ENCODE measurements at regions not wholly inside any gene's neighbourhood (a gene's known extent, or its start where the extent isn't known, plus 50 kb on each side); places are given as distances from the start of the nearest gene placed in this dataset.
"Not testable (repeated sequence)": the region's sequence is repeated elsewhere in the genome, so short reads cannot be mapped to it uniquely, and the experiment has no call there.

- no peak for DNase-seq (ENCODE audit: low spot score in 2 of 2, unreplicated experiment in 2 of 2)
- no peak for TF ChIP-seq CTCF (IDR thresholded peaks at IDR 0.05; ENCODE audit: unreplicated experiment)
- Mint-ChIP-seq H3K9me3 (peaks cover 18% of the 10 kb centered on the region), H3K27ac (no peak overlapping the region), H3K4me3 (no peak overlapping the region), H3K27me3 (ENCODE audit: low read depth) (no peaks in the 10 kb centered on the region), H3K4me1 (no peaks in the 10 kb centered on the region), H3K36me3 (no peaks in the 10 kb centered on the region)
These were observed 70.1 kb downstream of the FBXO4 start for GRCh38 chr5:41995193-41995592.

- H3K36me3 Mint-ChIP-seq: no peaks in the 10 kb centered on the region
- H3K27ac Mint-ChIP-seq: no peak overlapping the region
- H3K27me3 Mint-ChIP-seq (ENCODE audit: low read depth): no peaks in the 10 kb centered on the region
- no peak overlapping the region for H3K4me3 Mint-ChIP-seq
- DNase-seq (ENCODE audit: low spot score in 2 of 2, unreplicated experiment in 2 of 2): no peak
- H3K9me3 Mint-ChIP-seq: peaks cover 14% of the 10 kb centered on the region
- H3K4me1 Mint-ChIP-seq: peaks cover 2% of the 10 kb centered on the region
- TF ChIP-seq CTCF (IDR thresholded peaks at IDR 0.05; ENCODE audit: unreplicated experiment): no peak
These were observed 76.6 kb downstream of the FBXO4 start for GRCh38 chr5:42001673-42002072.

- not testable (repeated sequence) for H3K36me3 Mint-ChIP-seq; H3K4me1 Mint-ChIP-seq; H3K27me3 Mint-ChIP-seq (ENCODE audit: low read depth); H3K4me3 Mint-ChIP-seq; DNase-seq (ENCODE audit: low spot score in 2 of 2, unreplicated experiment in 2 of 2); H3K27ac Mint-ChIP-seq; H3K9me3 Mint-ChIP-seq
These were observed 78.8 kb downstream of the FBXO4 start for GRCh38 chr5:42003852-42004251.

GRCh38 chr5:42005561-42006153 is 80.6 kb downstream of the FBXO4 start:
- Mint-ChIP-seq H3K9me3 (no peaks in the 10 kb centered on the region), H3K36me3 (no peaks in the 10 kb centered on the region), H3K27ac (no peak overlapping the region), H3K4me1 (peaks cover 2% of the 10 kb centered on the region), H3K4me3 (no peak overlapping the region), H3K27me3 (ENCODE audit: low read depth) (no peaks in the 10 kb centered on the region)
- DNase-seq (ENCODE audit: low spot score in 2 of 2, unreplicated experiment in 2 of 2): no peak
- peak; percentile 88 for TF ChIP-seq CTCF (IDR thresholded peaks at IDR 0.05; ENCODE audit: unreplicated experiment)

GRCh38 chr5:42013561-42013960 is 88.5 kb downstream of the FBXO4 start:
- H3K4me1 Mint-ChIP-seq: no peaks in the 10 kb centered on the region
- DNase-seq (ENCODE audit: low spot score in 2 of 2, unreplicated experiment in 2 of 2): no peak
- TF ChIP-seq CTCF (IDR thresholded peaks at IDR 0.05; ENCODE audit: unreplicated experiment): no peak
- no peak overlapping the region for H3K27ac Mint-ChIP-seq
- H3K36me3 Mint-ChIP-seq: no peaks in the 10 kb centered on the region
- peaks cover 25% of the 10 kb centered on the region for H3K27me3 Mint-ChIP-seq (ENCODE audit: low read depth)
- H3K9me3 Mint-ChIP-seq: no peaks in the 10 kb centered on the region
- no peak overlapping the region for H3K4me3 Mint-ChIP-seq

- no peak overlapping the region for H3K27ac Mint-ChIP-seq
- H3K4me1 Mint-ChIP-seq: no peaks in the 10 kb centered on the region
- no peak for DNase-seq (ENCODE audit: low spot score in 2 of 2, unreplicated experiment in 2 of 2)
- no peaks in the 10 kb centered on the region for H3K9me3 Mint-ChIP-seq
- H3K4me3 Mint-ChIP-seq: no peak overlapping the region
- H3K27me3 Mint-ChIP-seq (ENCODE audit: low read depth): peaks cover 25% of the 10 kb centered on the region
- no peak for TF ChIP-seq CTCF (IDR thresholded peaks at IDR 0.05; ENCODE audit: unreplicated experiment)
- H3K36me3 Mint-ChIP-seq: no peaks in the 10 kb centered on the region
These were observed 90.2 kb downstream of the FBXO4 start for GRCh38 chr5:42015254-42015653.

Data from mesothelial cell of epicardium (in vitro differentiated cells).